Activated T-helper 1 cell treated with anti-CD3 and anti-CD28 coated beads, Interleukin-12 subunit alpha, Interleukin-12 subunit beta, Interleukin-2, Interleukin-4 antibody, amounts not matched to agents 30 ng/mL and 10 ng/mL and 1 ng/mL, durations not matched to agents 14 hours and 24 hours and 36 hours (primary cell): ENCODE measurements at regions not wholly inside any gene's neighbourhood (a gene's known extent, or its start where the extent isn't known, plus 50 kb on each side); places are given as distances from the start of the nearest gene placed in this dataset.

Source experiments
- DNase-seq: peaks from one replicate; pipeline ENCODE4 v3.0.0; 2021; ENCODE audit warnings: low spot score
- H3K27ac Mint-ChIP-seq: one replicate; pipeline ENCODE4 v1.8.0; 2021; ENCODE audit warnings: mild to moderate bottlenecking, mixed read lengths
- H3K27me3 Mint-ChIP-seq: one replicate; pipeline ENCODE4 v1.8.0; 2022; ENCODE audit warnings: mild to moderate bottlenecking, moderate library complexity, mixed read lengths; ENCODE audit not compliant: insufficient read depth
- H3K36me3 Mint-ChIP-seq: one replicate; pipeline ENCODE4 v1.8.0; 2021; ENCODE audit warnings: low read depth, mixed read lengths
- H3K4me1 Mint-ChIP-seq: one replicate; pipeline ENCODE4 v1.8.0; 2021; ENCODE audit warnings: low read depth, mixed read lengths
- H3K4me3 Mint-ChIP-seq: one replicate; pipeline ENCODE4 v1.8.0; 2021; ENCODE audit warnings: mild to moderate bottlenecking, moderate library complexity, mixed read lengths
- H3K9me3 Mint-ChIP-seq: one replicate; pipeline ENCODE4 v1.8.0; 2021; ENCODE audit warnings: mixed read lengths
- intact Hi-C: fragments of 100-400 bp; cut with micrococcal nuclease; formaldehyde crosslinking; loops from one replicate; pipeline ENCODE4 v1.15.1; 2024

DNA sequence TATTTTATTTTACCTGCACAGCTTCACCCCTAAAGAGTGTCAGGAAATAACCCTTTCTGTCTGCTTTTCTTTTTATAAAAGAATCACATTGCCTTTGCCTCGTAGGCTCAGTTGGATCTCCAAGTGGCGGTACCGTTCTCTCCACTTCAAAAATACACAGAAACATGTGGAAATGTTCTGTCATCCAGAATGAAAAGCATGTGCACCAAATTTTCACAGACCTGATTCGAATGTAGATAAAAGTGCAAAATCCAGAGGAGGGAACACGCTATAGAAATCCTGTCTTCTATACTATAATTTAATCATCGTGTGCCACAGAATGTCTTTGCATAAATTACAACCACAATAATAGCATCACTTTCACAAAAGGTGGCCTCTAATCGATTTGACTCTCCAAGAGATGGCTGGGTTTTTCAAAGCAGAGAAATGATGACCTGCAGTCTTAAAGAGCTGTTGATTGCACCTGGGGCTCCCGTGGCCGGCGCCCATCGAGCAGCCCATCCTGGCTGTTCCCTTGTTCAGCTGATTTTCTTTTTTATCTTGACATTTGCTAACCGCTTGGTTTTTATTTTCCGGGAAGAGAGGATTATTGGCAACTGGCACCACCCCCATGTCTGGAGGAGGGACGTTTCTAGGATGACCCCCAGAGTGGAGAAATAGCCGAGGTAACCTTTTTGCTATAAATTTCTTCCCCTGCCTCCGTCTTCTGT is 290.2 kb downstream of the SOX11 start:
- Mint-ChIP-seq H3K4me3 (no peak overlapping the region), H3K9me3 (no peaks in the 10 kb centered on the region), H3K27me3 (no peaks in the 10 kb centered on the region), H3K4me1 (no peaks in the 10 kb centered on the region), H3K36me3 (no peaks in the 10 kb centered on the region), H3K27ac (no peak overlapping the region)
- intact Hi-C loops, result no loop called here
- no peak for DNase-seq

DNA sequence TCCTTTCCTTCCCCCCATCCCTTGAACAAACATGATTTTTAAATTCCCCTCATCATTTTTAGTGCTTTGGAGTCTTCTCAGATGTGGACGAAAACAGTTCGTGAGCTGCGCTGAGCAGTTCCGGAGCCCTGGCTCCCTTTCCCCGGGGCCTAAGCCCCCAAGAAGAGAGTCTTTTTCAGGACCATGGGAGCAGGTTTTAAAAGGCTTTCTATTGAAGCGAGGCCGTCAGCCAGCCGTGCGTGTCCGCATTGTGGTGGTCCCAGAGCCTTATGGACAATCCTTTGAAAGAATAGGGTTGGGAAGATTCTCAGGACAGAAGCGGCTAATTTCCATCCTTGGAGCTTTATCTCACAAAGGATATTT is 290.7 kb downstream of the SOX11 start:
- Mint-ChIP-seq H3K4me1 (no peaks in the 10 kb centered on the region), H3K27ac (no peak overlapping the region), H3K9me3 (no peaks in the 10 kb centered on the region), H3K4me3 (no peak overlapping the region), H3K27me3 (no peaks in the 10 kb centered on the region), H3K36me3 (no peaks in the 10 kb centered on the region)
- no peak for DNase-seq
- intact Hi-C loops, result no loop called here

GRCh38 chr2:5983511-5984272 is 291.5 kb downstream of the SOX11 start:
- no peaks in the 10 kb centered on the region for H3K9me3 Mint-ChIP-seq
- no peak overlapping the region for H3K27ac Mint-ChIP-seq
- no peak for DNase-seq
- no peaks in the 10 kb centered on the region for H3K4me1 Mint-ChIP-seq
- H3K36me3 Mint-ChIP-seq, result no peaks in the 10 kb centered on the region
- H3K27me3 Mint-ChIP-seq, result no peaks in the 10 kb centered on the region
- no peak overlapping the region for H3K4me3 Mint-ChIP-seq
- intact Hi-C loops, result no loop called here

DNA sequence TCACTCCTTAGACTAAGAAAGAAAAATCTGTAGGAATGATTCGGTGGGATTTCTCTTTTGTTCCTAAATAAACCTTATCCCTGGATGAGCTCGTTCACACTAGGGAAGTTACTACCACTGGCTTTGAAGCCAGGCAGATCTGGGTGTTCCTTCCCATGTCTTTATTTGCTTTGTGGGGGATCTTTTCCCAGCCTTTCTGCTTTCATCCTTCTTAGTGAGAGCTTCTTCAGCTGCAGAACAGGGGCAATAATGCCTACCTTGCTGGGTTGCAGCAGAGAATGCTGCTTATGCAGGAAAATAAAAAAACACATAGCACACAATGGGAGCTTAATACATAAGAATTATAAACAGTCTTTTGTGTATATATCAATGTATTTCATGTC is 292.1 kb downstream of the SOX11 start:
- H3K4me1 Mint-ChIP-seq, result no peaks in the 10 kb centered on the region
- H3K4me3 Mint-ChIP-seq, result no peak overlapping the region
- no peaks in the 10 kb centered on the region for H3K9me3 Mint-ChIP-seq
- no peaks in the 10 kb centered on the region for H3K36me3 Mint-ChIP-seq
- intact Hi-C loops, result no loop called here
- H3K27ac Mint-ChIP-seq, result no peak overlapping the region
- no peaks in the 10 kb centered on the region for H3K27me3 Mint-ChIP-seq
- no peak for DNase-seq

- H3K4me3 Mint-ChIP-seq, result no peak overlapping the region
- H3K27ac Mint-ChIP-seq, result no peak overlapping the region
- intact Hi-C loops, result no loop called here
- no peaks in the 10 kb centered on the region for H3K36me3 Mint-ChIP-seq
- no peaks in the 10 kb centered on the region for H3K27me3 Mint-ChIP-seq
- no peak for DNase-seq
- no peaks in the 10 kb centered on the region for H3K9me3 Mint-ChIP-seq
- no peaks in the 10 kb centered on the region for H3K4me1 Mint-ChIP-seq
Measured at GRCh38 chr2:5984946-5985345, 292.8 kb downstream of the SOX11 start.

DNA sequence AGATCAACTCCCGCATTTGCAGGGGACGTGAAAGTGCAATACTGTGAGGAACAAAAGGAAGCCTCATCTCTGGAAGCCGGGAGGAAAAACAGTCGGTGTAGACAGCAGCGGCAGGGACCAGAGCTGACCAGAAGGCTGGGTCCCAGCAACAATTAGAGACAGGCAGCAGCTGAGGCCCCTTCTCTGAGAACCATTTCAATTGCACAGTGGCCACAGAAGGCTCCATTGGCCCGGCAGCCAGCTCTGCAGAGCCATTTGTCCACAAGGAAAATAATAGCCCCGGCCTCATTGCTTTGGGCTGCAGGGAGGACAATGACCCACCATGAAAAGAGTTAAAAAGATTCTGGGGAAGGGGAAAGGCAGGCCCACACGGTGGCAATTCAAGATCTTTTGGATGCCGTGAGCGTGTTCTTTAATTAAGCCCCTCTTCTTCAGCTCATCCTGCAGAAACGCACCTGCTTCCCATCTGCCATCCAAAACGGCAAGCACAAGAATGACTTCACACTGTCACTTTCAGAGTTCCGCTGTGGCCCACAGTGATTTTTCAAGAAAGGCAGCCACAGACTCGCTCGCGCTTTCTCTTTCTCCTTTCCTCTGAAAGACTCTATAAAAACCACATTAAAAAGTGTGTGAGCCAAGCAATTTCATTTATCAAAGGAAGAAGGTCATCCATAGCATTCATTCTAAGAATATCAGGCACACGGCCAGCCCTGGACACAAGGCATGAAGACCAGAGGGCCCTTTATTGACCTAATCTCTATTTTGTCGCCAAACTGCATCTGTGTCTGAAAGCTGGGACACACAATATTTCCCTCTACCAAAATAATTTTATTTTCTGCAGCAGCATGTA is 293.6 kb downstream of the SOX11 start:
- Mint-ChIP-seq H3K4me3 (no peak overlapping the region), H3K9me3 (no peaks in the 10 kb centered on the region), H3K36me3 (no peaks in the 10 kb centered on the region), H3K27ac (no peak overlapping the region), H3K4me1 (no peaks in the 10 kb centered on the region), H3K27me3 (no peaks in the 10 kb centered on the region)
- intact Hi-C loops, result no loop called here
- no peak for DNase-seq

DNA sequence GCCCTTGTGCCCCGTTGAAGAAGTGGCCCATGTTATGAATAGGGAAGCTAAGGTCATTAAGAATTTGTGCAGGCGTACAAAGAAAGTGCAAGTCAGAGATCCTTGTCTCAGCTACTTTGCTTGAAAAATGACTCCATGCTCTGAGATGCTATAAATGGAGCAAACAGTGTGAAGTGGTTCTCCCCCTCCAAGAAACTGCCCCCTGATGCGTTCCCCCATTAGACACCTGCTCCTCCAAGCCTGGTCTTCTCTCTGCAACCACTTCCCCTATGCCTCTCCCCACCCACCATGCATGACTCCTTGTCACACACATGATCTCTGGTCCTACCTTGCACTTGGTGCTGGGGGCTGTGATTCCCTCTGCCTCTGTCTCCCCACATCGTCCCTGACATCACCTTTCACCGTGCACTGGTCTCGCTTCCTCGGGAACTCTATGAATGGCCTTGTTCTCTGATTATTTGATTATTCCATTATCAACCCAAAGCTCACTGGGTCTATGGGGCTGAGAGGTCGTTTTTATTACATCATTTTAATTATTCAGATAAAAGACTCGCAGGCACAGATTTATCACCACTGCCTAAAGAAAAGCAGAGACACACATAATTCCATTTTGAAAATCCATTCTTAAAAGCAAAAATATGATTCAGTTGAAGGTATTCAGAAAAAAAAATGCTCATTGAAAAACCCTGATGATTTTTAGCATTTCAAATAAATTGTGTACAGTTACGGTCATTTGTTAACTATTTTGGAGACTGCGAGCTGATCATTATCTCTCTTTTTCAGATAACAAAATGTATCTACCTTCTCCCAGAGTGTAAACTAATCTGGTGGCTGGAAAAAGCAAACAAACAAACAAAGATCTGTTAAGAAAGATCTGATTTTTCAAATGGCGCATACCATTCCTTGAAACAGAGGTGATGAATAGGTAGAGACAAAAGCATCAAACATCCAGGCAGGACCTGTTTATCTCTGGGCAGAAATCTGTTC is 294.9 kb downstream of the SOX11 start:
- no peak overlapping the region for H3K27ac Mint-ChIP-seq
- no peaks in the 10 kb centered on the region for H3K4me1 Mint-ChIP-seq
- no peak overlapping the region for H3K4me3 Mint-ChIP-seq
- H3K9me3 Mint-ChIP-seq, result no peaks in the 10 kb centered on the region
- intact Hi-C loops, result no loop called here
- no peak for DNase-seq
- H3K36me3 Mint-ChIP-seq, result no peaks in the 10 kb centered on the region
- no peaks in the 10 kb centered on the region for H3K27me3 Mint-ChIP-seq

DNA sequence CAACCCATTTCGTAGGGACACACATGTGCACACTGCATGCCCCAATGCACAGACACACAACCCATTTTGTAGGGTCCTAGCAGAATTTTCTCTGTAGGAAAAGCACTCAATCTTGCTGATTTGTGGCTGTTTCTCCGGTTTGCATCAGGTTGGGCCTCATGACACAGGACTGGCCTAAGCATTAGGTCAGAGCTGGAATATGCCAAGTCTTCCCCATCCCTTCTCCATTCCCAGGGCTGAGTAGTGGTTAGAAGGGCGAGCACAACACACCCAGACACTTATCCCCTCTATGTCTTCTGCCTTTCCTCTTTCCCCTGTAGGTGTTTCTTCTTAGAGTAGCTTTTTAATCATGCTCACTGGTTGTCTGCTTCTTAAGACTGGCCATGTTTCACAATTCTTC is 295.9 kb downstream of the SOX11 start:
- Mint-ChIP-seq H3K27me3 (no peaks in the 10 kb centered on the region), H3K36me3 (no peaks in the 10 kb centered on the region), H3K27ac (no peak overlapping the region), H3K9me3 (no peaks in the 10 kb centered on the region), H3K4me1 (no peaks in the 10 kb centered on the region), H3K4me3 (no peak overlapping the region)
- no peak for DNase-seq
- intact Hi-C loops, result no loop called here

GRCh38 chr2:5990086-5990485 is 297.9 kb downstream of the SOX11 start:
- no peaks in the 10 kb centered on the region for H3K9me3 Mint-ChIP-seq
- H3K36me3 Mint-ChIP-seq, result no peaks in the 10 kb centered on the region
- H3K4me3 Mint-ChIP-seq, result no peak overlapping the region
- no peaks in the 10 kb centered on the region for H3K4me1 Mint-ChIP-seq
- no peak for DNase-seq
- H3K27ac Mint-ChIP-seq, result no peak overlapping the region
- no peaks in the 10 kb centered on the region for H3K27me3 Mint-ChIP-seq
- intact Hi-C loops, result no loop called here

DNA sequence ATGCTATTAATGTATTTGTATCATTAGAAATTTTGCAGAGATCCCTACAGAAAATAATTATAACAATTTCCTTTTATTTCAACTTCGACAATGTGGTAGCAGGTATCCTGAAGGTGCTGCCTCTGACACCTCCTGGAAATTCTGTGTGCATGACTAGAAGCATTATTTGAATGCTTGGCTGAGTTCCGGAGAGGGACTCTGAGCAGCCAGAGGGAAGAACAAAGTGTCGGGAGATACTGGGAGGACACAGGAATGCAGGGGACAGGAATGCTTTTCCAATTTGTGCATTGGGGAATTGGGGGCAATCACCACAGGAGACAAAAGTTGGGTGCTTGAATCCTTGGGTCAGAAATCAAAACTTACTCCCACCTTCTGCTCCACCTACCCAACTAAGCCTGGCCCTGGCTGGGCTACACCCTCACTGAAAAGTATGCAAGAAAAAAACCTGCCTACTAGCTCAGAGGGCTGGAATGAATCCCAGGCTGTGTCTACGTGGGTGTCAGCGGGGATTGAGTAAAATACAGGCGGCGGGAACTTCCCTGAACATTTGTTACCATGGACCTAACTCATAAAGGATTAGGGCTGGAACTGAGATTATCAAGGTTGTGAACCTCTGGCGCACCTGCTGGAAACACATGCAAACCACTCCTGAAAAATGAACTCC is 299.3 kb downstream of the SOX11 start:
- Mint-ChIP-seq H3K36me3 (no peaks in the 10 kb centered on the region), H3K9me3 (no peaks in the 10 kb centered on the region), H3K4me3 (no peak overlapping the region), H3K4me1 (no peaks in the 10 kb centered on the region), H3K27me3 (no peaks in the 10 kb centered on the region), H3K27ac (no peak overlapping the region)
- DNase-seq, result no peak
- intact Hi-C loops, result no loop called here

DNA sequence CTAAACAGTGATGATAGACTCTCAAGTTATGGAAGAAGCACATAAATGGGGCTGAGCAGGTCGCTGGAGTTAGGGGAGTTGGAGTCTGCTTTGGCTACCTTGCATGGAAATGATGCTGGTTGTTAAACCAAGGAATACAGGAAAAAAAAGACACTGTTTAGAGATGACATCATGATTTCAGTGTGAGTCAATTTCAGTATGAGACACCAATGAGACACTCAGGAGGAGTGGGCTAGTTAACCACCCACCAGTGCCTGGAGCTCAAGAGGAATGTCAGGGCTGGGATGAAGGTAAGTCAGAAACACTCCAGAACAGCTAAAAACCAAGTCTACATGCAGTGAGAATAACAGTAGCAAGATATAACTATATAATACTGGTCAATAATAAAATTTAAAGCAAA is 303.6 kb downstream of the SOX11 start:
- intact Hi-C loops, result no loop called here
- no peaks in the 10 kb centered on the region for H3K36me3 Mint-ChIP-seq

DNA sequence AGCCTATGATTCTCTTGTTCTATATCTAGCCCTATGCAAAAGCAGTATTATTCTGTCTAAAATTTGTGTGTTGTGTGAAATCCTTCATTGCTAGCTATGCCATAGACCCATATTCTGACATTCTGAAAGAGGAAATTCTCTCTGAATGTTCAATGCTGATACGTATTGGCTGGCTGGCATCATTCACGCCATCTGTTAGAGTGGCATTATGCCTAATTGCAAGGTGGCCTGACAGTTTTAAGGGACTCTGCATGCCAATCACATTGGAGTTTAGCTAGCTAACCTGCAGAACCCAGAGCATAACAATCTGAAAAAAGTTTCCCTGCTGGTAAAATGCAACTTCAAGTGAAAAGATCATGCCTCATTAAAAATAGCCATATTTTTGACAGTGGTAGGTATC is 316.0 kb downstream of the SOX11 start:
- H3K4me1 Mint-ChIP-seq, result no peaks in the 10 kb centered on the region
- H3K9me3 Mint-ChIP-seq, result no peaks in the 10 kb centered on the region

More for the DNA sequence above, 303.6 kb downstream of the SOX11 start:
- Mint-ChIP-seq H3K4me3 (no peak overlapping the region), H3K4me1 (no peaks in the 10 kb centered on the region), H3K27me3 (no peaks in the 10 kb centered on the region), H3K9me3 (no peaks in the 10 kb centered on the region), H3K27ac (no peak overlapping the region)
- no peak for DNase-seq

More for the DNA sequence above, 316.0 kb downstream of the SOX11 start:
- DNase-seq, result no peak
- Mint-ChIP-seq H3K27ac (no peak overlapping the region), H3K27me3 (no peaks in the 10 kb centered on the region), H3K36me3 (no peaks in the 10 kb centered on the region), H3K4me3 (no peak overlapping the region)
- intact Hi-C loops, result no loop called here
